ENCODE measurements at regions not wholly inside any gene's neighbourhood (a gene's known extent, or its start where the extent isn't known, plus 50 kb on each side); places are given as distances from the start of the nearest gene placed in this dataset.
"Not testable (repeated sequence)": the region's sequence is repeated elsewhere in the genome, so short reads cannot be mapped to it uniquely, and the experiment has no call there.

- TF ChIP-seq CTCF (IDR thresholded peaks at IDR 0.05; ENCODE audit: low read depth, low read length); MAX (IDR thresholded peaks at IDR 0.05; ENCODE audit: low read depth, low read length); POLR2A (IDR thresholded peaks at IDR 0.05; ENCODE audit: extremely low read depth, insufficient read length): not testable (repeated sequence)
Measured at GRCh38 chr2:111270569-111270968, 149.9 kb downstream of the BCL2L11 start.
